ENCODE measurements at regions not wholly inside any gene's neighbourhood (a gene's known extent, or its start where the extent isn't known, plus 50 kb on each side); places are given as distances from the start of the nearest gene placed in this dataset.

DNA sequence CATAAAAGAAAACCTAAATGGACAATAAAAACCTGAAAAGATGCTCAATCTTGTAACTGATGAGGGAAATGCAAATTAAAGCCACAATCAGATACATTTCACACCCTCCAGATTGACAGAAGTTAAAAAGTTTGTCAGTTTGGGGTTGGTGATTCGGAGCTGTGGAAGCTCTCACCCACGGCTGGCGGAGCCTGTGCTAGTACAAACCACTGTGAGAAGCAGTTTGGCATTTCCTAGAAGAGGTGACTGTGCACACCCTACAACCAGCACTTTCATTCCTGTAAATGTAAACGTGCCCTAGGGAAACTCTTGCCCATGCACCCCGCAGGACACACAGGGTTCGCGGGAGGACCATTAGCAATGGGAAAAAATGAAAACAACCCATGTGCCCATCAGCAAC, 114.1 kb downstream of the BMS1 start:
- H3K9me3 ChIP-seq (ENCODE audit: control extremely low read depth in 1 of 3, control insufficient read depth in 2 of 3, insufficient read depth in 1 of 3, low read length in 2 of 3): peaks cover 0 to 33% (median 0%) of the 10 kb centered on the region in 3 donors
- intact Hi-C loops (cut with micrococcal nuclease): no loop called here
- TF ChIP-seq, protein P1, sequence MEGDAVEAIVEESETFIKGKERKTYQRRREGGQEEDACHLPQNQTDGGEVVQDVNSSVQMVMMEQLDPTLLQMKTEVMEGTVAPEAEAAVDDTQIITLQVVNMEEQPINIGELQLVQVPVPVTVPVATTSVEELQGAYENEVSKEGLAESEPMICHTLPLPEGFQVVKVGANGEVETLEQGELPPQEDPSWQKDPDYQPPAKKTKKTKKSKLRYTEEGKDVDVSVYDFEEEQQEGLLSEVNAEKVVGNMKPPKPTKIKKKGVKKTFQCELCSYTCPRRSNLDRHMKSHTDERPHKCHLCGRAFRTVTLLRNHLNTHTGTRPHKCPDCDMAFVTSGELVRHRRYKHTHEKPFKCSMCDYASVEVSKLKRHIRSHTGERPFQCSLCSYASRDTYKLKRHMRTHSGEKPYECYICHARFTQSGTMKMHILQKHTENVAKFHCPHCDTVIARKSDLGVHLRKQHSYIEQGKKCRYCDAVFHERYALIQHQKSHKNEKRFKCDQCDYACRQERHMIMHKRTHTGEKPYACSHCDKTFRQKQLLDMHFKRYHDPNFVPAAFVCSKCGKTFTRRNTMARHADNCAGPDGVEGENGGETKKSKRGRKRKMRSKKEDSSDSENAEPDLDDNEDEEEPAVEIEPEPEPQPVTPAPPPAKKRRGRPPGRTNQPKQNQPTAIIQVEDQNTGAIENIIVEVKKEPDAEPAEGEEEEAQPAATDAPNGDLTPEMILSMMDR (IDR thresholded peaks at IDR 0.05): no peak
- TF ChIP-seq EZH2 (IDR thresholded peaks at IDR 0.05; ENCODE audit: borderline replicate concordance, insufficient read depth, low read depth, low read length, poor library complexity, severe bottlenecking): no peak

DNA sequence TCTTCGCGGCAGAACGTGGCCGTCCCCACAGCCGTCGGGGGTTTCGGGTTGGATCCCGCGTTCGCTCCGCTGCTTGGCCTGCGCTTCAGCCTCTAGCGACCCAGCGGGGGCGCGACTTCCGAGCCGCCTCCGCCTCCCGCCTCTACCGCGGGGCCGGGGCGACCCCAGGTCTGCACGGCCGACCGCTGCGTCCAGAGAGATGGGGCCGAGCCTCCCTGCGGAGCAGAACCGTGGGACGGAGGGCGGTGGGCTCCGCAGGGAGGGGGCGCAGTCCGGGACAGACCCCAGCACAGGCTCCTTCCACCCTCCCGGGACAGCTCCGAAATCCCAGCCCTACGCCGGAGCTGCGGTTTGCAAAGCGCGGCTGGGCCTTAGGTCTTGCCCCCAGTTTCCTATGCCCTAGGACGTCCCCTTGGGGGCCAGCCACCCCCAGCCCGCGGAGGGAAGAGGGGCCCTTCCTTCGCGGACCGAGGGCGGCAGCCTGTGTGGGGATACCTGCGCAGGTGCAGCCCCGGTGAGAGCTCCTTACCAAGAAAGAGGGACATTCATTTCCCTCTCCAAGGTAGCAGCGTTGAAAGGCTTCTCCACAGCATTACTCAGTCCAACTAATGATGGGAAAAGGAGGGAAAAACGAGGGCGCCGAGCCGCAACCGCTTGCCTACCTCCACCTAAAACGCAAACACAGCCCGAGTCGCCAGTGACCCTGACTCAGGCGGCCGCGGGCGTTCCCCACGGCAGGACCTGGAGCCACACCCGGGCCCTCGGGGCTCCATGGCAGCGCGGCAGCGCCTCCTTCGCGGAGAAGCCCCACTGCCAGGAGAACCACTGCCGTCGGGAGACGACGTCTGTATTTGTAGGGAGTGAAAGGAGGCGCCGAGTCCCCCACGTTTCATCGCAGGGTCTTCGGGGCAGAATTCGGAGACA, 115.7 kb downstream of the BMS1 start:
- Histone ChIP-seq H2AFZ (ENCODE audit: insufficient read depth, low read depth, low read length, poor library complexity, severe bottlenecking) (no peak overlapping the region), H3K79me2 (ENCODE audit: control insufficient read depth, insufficient read depth, low read length) (no peaks in the 10 kb centered on the region), H3K36me3 (replicated peaks in 1 of 2; ENCODE audit: control extremely low read depth in 1 of 2, control insufficient read depth in 1 of 2, extremely low read depth in 1 of 2, insufficient read depth in 2 of 2, low read length in 1 of 2) (no peaks in the 10 kb centered on the region), H3K4me3 (ENCODE audit: control extremely low read depth in 1 of 5, extremely low read depth in 1 of 5, insufficient read depth in 1 of 5, low read depth in 2 of 5, low read length in 4 of 5) (no peak overlapping the region), H4K20me1 (ENCODE audit: control insufficient read depth, insufficient read depth, low read length, poor library complexity, severe bottlenecking) (no peaks in the 10 kb centered on the region), H3K4me1 (ENCODE audit: control insufficient read depth in 2 of 2, insufficient read depth in 2 of 2, low read length in 2 of 2) (no peaks in the 10 kb centered on the region), H3K27ac (ENCODE audit: low read length in 2 of 2) (no peak overlapping the region), H3K9me3 (ENCODE audit: control extremely low read depth in 1 of 3, control insufficient read depth in 2 of 3, insufficient read depth in 1 of 3, low read length in 2 of 3) (peaks cover 0 to 37% (median 0%) of the 10 kb centered on the region in 3 donors), H3K9ac (ENCODE audit: low read length) (no peak overlapping the region), H3K27me3 (replicated peaks in 1 of 4; ENCODE audit: control extremely low read depth in 1 of 4, control insufficient read depth in 3 of 4, insufficient read depth in 4 of 4, low read length in 3 of 4) (peaks cover 0 to 19% (median 4%) of the 10 kb centered on the region in 4 experiments), H3K4me2 (replicated peaks; ENCODE audit: low read depth, low read length, poor library complexity, severe bottlenecking) (no peak overlapping the region)
- H3K4me1 Mint-ChIP-seq: no peaks in the 10 kb centered on the region
- no peak overlapping the region for H3K4me3 Mint-ChIP-seq
- ChIA-PET CTCF (no interaction called here), POLR2A (no interaction called here)
- TF ChIP-seq, protein P1 (IDR thresholded peaks at IDR 0.05): no peak
- TF ChIP-seq EZH2 (IDR thresholded peaks at IDR 0.05; ENCODE audit: borderline replicate concordance, insufficient read depth, low read depth, low read length, poor library complexity, severe bottlenecking): no peak
- peaks cover 27% of the 10 kb centered on the region for H3K27me3 Mint-ChIP-seq
- peaks cover 2% of the 10 kb centered on the region for H3K9me3 Mint-ChIP-seq (ENCODE audit: insufficient read depth)
- no peak for ATAC-seq (ENCODE audit: low read depth)
- DNase-seq: no peak
- whole genome bisulfite sequencing (ENCODE audit: insufficient coverage): 31% methylated on average over 76 of the region's 83 CpGs
- intact Hi-C loops (cut with micrococcal nuclease): no loop called here
- no peak overlapping the region for H3K27ac Mint-ChIP-seq

More for the DNA sequence above, 114.1 kb downstream of the BMS1 start:
- Histone ChIP-seq H3K36me3 (replicated peaks in 1 of 2; ENCODE audit: control extremely low read depth in 1 of 2, control insufficient read depth in 1 of 2, extremely low read depth in 1 of 2, insufficient read depth in 2 of 2, low read length in 1 of 2) (no peaks in the 10 kb centered on the region), H2AFZ (ENCODE audit: insufficient read depth, low read depth, low read length, poor library complexity, severe bottlenecking) (no peak overlapping the region), H3K27me3 (replicated peaks in 1 of 4; ENCODE audit: control extremely low read depth in 1 of 4, control insufficient read depth in 3 of 4, insufficient read depth in 4 of 4, low read length in 3 of 4) (peaks cover 0 to 19% (median 5%) of the 10 kb centered on the region in 4 experiments), H3K9ac (ENCODE audit: low read length) (no peak overlapping the region), H3K4me1 (ENCODE audit: control insufficient read depth in 2 of 2, insufficient read depth in 2 of 2, low read length in 2 of 2) (no peaks in the 10 kb centered on the region), H3K79me2 (ENCODE audit: control insufficient read depth, insufficient read depth, low read length) (no peaks in the 10 kb centered on the region), H4K20me1 (ENCODE audit: control insufficient read depth, insufficient read depth, low read length, poor library complexity, severe bottlenecking) (no peaks in the 10 kb centered on the region), H3K27ac (ENCODE audit: low read length in 2 of 2) (no peak overlapping the region), H3K4me3 (ENCODE audit: control extremely low read depth in 1 of 5, extremely low read depth in 1 of 5, insufficient read depth in 1 of 5, low read depth in 2 of 5, low read length in 4 of 5) (no peak overlapping the region), H3K4me2 (replicated peaks; ENCODE audit: low read depth, low read length, poor library complexity, severe bottlenecking) (no peak overlapping the region)
- DNase-seq: no peak
- no peaks in the 10 kb centered on the region for H3K9me3 Mint-ChIP-seq (ENCODE audit: insufficient read depth)
- CTCF ChIA-PET: no interaction called here
- no peaks in the 10 kb centered on the region for H3K4me1 Mint-ChIP-seq
- WGBS (ENCODE audit: insufficient coverage): 55% methylated on average over 3 of the region's 7 CpGs
- no peak for ATAC-seq (ENCODE audit: low read depth)
- POLR2A ChIA-PET: no interaction called here
- peaks cover 27% of the 10 kb centered on the region for H3K27me3 Mint-ChIP-seq
- H3K27ac Mint-ChIP-seq: no peak overlapping the region
- no peak overlapping the region for H3K4me3 Mint-ChIP-seq
